D721Med (cell line): ENCODE measurements at regions not wholly inside any gene's neighbourhood (a gene's known extent, or its start where the extent isn't known, plus 50 kb on each side); places are given as distances from the start of the nearest gene placed in this dataset.
"Not testable (repeated sequence)": the region's sequence is repeated elsewhere in the genome, so short reads cannot be mapped to it uniquely, and the experiment has no call there.

Experiments used
- DNase-seq: peaks from one replicate; pipeline ENCODE4 v3.0.0; 2011; ENCODE audit warnings: low spot score; ENCODE audit not compliant: insufficient read length
- FAIRE-seq: peaks from 2 replicates; lab custom pipeline; 2011; peaks lifted over from hg19 to GRCh38; lab: Jason Lieb, UNC
- CTCF ChIP-seq: IDR thresholded peaks from 2 replicates; pipeline ENCODE4 v1.5.1; 2012; ENCODE audit warnings: mild to moderate bottlenecking, control low read depth; ENCODE audit not compliant: insufficient read depth; ENCODE audit errors: missing control alignments

GRCh38 chr7:66492405-66492804, 136.3 kb upstream of the KCTD7 start:
- DNase-seq, FAIRE-seq: not testable (repeated sequence)

- peak; percentile 95 for DNase-seq
- no peak for FAIRE-seq
- TF ChIP-seq CTCF: no peak
Measured at GRCh38 chr7:66493235-66494205, 135.2 kb upstream of the KCTD7 start.

GRCh38 chr7:66497346-66497745, 131.3 kb upstream of the KCTD7 start:
- no peak for TF ChIP-seq CTCF
- DNase-seq (no peak), FAIRE-seq (no peak)

DNA sequence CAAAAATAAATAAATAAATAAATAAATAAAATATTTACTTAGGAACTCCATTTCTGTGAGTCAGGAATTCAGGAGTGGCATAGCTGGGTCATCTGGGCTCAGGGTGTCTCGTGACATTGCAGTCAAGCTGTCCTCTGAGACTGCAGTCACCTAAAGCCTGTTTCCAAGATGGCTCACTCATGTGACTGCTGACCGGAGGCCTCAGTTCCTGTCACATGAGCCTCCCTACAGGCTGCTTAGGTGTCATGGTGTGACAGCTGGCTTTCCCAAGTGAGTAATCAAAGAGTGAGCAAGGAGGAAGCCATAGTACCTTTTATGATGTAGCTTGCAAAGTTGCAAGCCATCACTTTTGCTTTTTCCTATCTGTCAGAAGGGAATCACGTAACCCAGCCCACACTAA, 128.6 kb upstream of the KCTD7 start:
- no peak for DNase-seq

GRCh38 chr7:66502230-66503035, 126.2 kb upstream of the KCTD7 start:
- DNase-seq (no peak), FAIRE-seq (no peak)
- no peak for TF ChIP-seq CTCF

More for the DNA sequence above, 128.6 kb upstream of the KCTD7 start:
- no peak for TF ChIP-seq CTCF
- no peak for FAIRE-seq

DNA sequence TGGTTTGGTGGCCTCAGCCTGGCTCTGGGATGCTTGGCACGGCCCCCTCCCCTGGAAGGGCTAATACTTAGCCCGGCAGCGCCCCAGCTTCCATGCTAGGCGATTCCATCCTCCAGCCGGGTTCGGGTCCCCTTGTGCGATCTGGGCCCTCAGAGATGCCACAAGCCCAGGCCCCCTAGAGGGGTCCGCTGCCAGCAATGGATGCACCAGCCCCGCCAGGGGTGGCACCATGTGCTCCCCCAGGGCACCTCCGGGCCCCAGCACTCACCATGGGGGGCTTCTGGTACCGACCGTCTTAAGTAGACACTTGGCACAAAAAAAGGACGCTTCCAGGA, 125.7 kb upstream of the KCTD7 start:
- TF ChIP-seq CTCF: no peak
- DNase-seq (no peak), FAIRE-seq (no peak)

DNA sequence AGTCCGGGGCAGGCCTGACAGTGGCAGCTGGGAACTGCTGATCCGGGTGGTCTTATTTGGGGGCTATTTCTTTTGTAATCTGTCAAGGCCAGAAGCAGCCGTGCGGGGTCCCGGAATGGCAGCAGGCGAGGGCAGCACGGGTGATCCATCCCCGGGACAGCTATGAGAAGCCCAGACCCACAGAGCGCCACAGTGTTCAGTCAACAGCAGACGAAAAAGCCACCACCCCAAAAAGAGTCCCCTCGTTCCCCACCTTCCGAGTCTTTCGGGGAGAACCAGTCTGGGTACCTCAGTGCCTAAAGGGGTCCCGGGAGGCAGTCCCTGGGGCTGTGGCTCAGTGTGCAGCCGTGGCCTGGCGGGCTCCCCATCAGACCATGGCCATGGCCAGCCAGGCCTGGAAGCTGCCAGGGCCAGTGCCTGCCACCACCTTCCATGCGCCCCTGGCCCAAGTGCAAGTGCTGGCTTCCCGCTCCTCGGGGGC, 125.1 kb upstream of the KCTD7 start:
- no peak for TF ChIP-seq CTCF

More for the DNA sequence above, 125.1 kb upstream of the KCTD7 start:
- DNase-seq (no peak), FAIRE-seq (no peak)
